Vagina (tissue), 2 donors: ENCODE measurements at regions not wholly inside any gene's neighbourhood (a gene's known extent, or its start where the extent isn't known, plus 50 kb on each side); places are given as distances from the start of the nearest gene placed in this dataset.
A peak's percentile ranks its signal among the peaks of the same experiment; 100 is the strongest.

ENCODE experiments used
- DNase-seq, 2 donors: peaks; one replicate each; pipeline ENCODE4 v3.0.0-alpha.2; 2017; ENCODE audit errors: extremely low spot score in 2 of 2
- H3K27ac ChIP-seq: fragments of 200-600 bp; sonication (generic); one replicate; pipeline ENCODE4 v1.5.1; 2019
- H3K27me3 ChIP-seq: fragments of 200-600 bp; sonication (generic); one replicate; pipeline ENCODE4 v1.5.1; 2019
- H3K36me3 ChIP-seq, 2 donors: fragments of 200-600 bp; sonication (generic); one replicate each; pipeline ENCODE4 v1.5.1; 2017 to 2019
- H3K4me1 ChIP-seq: fragments of 200-600 bp; sonication (generic); one replicate; pipeline ENCODE4 v1.5.1; 2019
- H3K4me3 ChIP-seq, 2 donors: fragments of 200-600 bp; sonication (generic); 1 replicate in 1 of 2; 2 replicates in 1 of 2; pipeline ENCODE4 v1.5.1; 2016 to 2019
- H3K9me3 ChIP-seq: fragments of 200-600 bp; sonication (generic); one replicate; pipeline ENCODE4 v1.5.1; 2019
- POLR2A ChIP-seq, 2 donors: fragments of 450-650 bp; IDR thresholded peaks; one replicate each; pipeline ENCODE4 v1.6.1; 2017; ENCODE audit warnings: antibody characterized with exemption in 2 of 2, mild to moderate bottlenecking in 2 of 2, moderate library complexity in 2 of 2
- POLR2AphosphoS5 ChIP-seq, 2 donors: sonication (generic); formaldehyde crosslinking; IDR thresholded peaks; one replicate each; pipeline ENCODE4 v1.9.0; 2017; ENCODE audit warnings: antibody characterized with exemption in 2 of 2, mild to moderate bottlenecking in 2 of 2, low read depth in 1 of 2; ENCODE audit not compliant: insufficient read depth in 1 of 2
- intact Hi-C: fragments of 100-400 bp; cut with DNase I; formaldehyde crosslinking; loops from one replicate; pipeline ENCODE4 v1.15.1; 2023
- TF ChIP-seq, protein P1 (sequence below), 3 experiments: fragments of 450-650 bp in 2 of 3; fragments of 200-600 bp in 1 of 3; sonication (generic) in 1 of 3; IDR thresholded peaks; one replicate each; pipeline ENCODE4 v1.5.1; 2017 to 2019; ENCODE audit warnings: antibody characterized with exemption in 3 of 3, mild to moderate bottlenecking in 2 of 3, moderate library complexity in 2 of 3

- no peak overlapping the region for H3K27ac ChIP-seq
- no peak for DNase-seq
- intact Hi-C loops, result no loop called here
- H3K9me3 ChIP-seq, result no peaks in the 10 kb centered on the region
- TF ChIP-seq POLR2A (IDR thresholded peaks at IDR 0.05) (no peak), POLR2AphosphoS5 (IDR thresholded peaks at IDR 0.05; ENCODE audit: insufficient read depth in 1 of 2, low read depth in 1 of 2) (no peak)
- TF ChIP-seq, protein P1, sequence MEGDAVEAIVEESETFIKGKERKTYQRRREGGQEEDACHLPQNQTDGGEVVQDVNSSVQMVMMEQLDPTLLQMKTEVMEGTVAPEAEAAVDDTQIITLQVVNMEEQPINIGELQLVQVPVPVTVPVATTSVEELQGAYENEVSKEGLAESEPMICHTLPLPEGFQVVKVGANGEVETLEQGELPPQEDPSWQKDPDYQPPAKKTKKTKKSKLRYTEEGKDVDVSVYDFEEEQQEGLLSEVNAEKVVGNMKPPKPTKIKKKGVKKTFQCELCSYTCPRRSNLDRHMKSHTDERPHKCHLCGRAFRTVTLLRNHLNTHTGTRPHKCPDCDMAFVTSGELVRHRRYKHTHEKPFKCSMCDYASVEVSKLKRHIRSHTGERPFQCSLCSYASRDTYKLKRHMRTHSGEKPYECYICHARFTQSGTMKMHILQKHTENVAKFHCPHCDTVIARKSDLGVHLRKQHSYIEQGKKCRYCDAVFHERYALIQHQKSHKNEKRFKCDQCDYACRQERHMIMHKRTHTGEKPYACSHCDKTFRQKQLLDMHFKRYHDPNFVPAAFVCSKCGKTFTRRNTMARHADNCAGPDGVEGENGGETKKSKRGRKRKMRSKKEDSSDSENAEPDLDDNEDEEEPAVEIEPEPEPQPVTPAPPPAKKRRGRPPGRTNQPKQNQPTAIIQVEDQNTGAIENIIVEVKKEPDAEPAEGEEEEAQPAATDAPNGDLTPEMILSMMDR (IDR thresholded peaks at IDR 0.05), result no peak
- H3K27me3 ChIP-seq, result no peaks in the 10 kb centered on the region
- no peaks in the 10 kb centered on the region for H3K36me3 ChIP-seq
- H3K4me1 ChIP-seq, result peaks cover 13% of the 10 kb centered on the region
- H3K4me3 ChIP-seq, result no peak overlapping the region
These were observed 440.8 kb downstream of the RAP2B start for GRCh38 chr3:153602801-153603200.

DNA sequence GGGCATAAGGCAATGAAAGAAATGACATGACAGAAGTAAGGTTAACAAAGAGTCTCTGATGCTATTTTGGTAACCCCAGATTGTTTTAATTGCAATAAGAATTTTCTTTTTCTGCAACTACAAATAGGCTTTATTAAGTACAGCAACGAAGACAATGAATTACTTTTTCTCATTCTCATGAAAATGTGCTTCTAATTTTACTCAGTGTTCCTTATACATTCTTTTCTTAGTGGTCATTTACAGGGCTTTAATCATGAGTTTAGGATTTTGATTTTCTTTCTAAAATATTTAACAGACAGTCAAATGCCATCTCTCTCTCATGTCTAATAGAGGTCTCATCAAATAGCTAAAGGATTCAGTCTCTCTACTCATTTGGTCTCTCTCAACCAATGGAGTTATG, 452.1 kb downstream of the RAP2B start:
- TF ChIP-seq POLR2AphosphoS5 (IDR thresholded peaks at IDR 0.05; ENCODE audit: insufficient read depth in 1 of 2, low read depth in 1 of 2), result no peak
- no peak for TF ChIP-seq POLR2A (IDR thresholded peaks at IDR 0.05)
- TF ChIP-seq, protein P1 (IDR thresholded peaks at IDR 0.05), result no peak
- no peaks in the 10 kb centered on the region for H3K36me3 ChIP-seq
- no peak overlapping the region for H3K27ac ChIP-seq
- intact Hi-C loops, result no loop called here
- DNase-seq, result no peak
- no peaks in the 10 kb centered on the region for H3K9me3 ChIP-seq
- H3K4me3 ChIP-seq, result no peak overlapping the region
- no peaks in the 10 kb centered on the region for H3K27me3 ChIP-seq
- no peaks in the 10 kb centered on the region for H3K4me1 ChIP-seq

GRCh38 chr3:153614563-153614962, 452.5 kb downstream of the RAP2B start:
- no peaks in the 10 kb centered on the region for H3K9me3 ChIP-seq
- no peak overlapping the region for H3K27ac ChIP-seq
- H3K27me3 ChIP-seq, result no peaks in the 10 kb centered on the region
- H3K4me3 ChIP-seq, result no peak overlapping the region
- intact Hi-C loops, result no loop called here
- no peak for TF ChIP-seq POLR2A (IDR thresholded peaks at IDR 0.05)
- peak in 1 of 2 donors; percentile 73 for TF ChIP-seq POLR2AphosphoS5 (IDR thresholded peaks at IDR 0.05; ENCODE audit: insufficient read depth in 1 of 2, low read depth in 1 of 2)
- TF ChIP-seq, protein P1 (IDR thresholded peaks at IDR 0.05), result no peak
- no peaks in the 10 kb centered on the region for H3K36me3 ChIP-seq
- no peaks in the 10 kb centered on the region for H3K4me1 ChIP-seq
- no peak for DNase-seq

DNA sequence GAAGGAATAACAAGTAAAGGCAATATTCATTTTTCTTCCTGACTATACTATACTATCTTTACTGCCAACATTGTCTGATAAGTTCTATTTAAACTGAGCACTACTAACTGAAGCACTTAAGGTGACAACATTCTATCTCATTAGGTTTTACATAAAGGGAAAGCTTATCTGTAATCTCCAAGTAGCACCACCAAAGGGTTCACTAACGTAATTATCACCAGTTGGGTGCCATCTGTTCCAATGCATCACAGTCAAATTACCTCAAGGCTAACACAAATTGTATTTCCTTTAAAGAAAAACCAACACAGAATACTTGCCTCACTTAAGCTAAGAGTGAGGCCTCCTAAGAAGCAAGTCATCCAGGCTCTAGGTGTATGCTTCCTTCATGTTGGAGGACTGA, 453.8 kb downstream of the RAP2B start:
- Histone ChIP-seq H3K27me3 (no peaks in the 10 kb centered on the region), H3K4me1 (no peaks in the 10 kb centered on the region), H3K9me3 (no peaks in the 10 kb centered on the region), H3K27ac (no peak overlapping the region), H3K36me3 (no peaks in the 10 kb centered on the region), H3K4me3 (no peak overlapping the region)
- no peak for TF ChIP-seq POLR2A (IDR thresholded peaks at IDR 0.05)
- no peak for TF ChIP-seq POLR2AphosphoS5 (IDR thresholded peaks at IDR 0.05; ENCODE audit: insufficient read depth in 1 of 2, low read depth in 1 of 2)
- TF ChIP-seq, protein P1 (IDR thresholded peaks at IDR 0.05), result no peak
- DNase-seq, result no peak
- intact Hi-C loops, result no loop called here

DNA sequence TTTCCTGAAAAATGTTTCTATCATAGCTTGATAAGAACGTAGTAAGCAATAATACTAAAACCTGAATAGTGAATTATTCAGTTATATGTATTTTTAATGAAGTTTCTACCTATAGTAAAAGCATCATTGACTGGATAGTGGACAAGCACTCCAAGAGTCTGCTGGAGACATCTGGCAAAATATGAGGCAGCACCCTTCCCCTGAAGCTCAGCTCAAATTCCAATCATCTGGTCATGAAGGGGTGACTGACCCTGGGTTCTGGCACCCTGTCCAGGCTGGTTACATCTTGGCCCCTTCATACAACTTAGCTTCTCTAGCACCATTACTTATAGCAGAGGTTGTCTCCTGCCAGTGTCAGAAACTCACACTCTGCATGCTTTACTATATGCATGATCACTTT, 455.4 kb downstream of the RAP2B start:
- no peaks in the 10 kb centered on the region for H3K27me3 ChIP-seq
- no peaks in the 10 kb centered on the region for H3K4me1 ChIP-seq
- no peaks in the 10 kb centered on the region for H3K36me3 ChIP-seq
- TF ChIP-seq POLR2A (IDR thresholded peaks at IDR 0.05) (no peak), POLR2AphosphoS5 (IDR thresholded peaks at IDR 0.05; ENCODE audit: insufficient read depth in 1 of 2, low read depth in 1 of 2) (no peak)
- TF ChIP-seq, protein P1 (IDR thresholded peaks at IDR 0.05), result no peak
- H3K27ac ChIP-seq, result no peak overlapping the region
- no peak overlapping the region for H3K4me3 ChIP-seq
- no peak for DNase-seq
- H3K9me3 ChIP-seq, result no peaks in the 10 kb centered on the region
- intact Hi-C loops, result no loop called here
